Thyroid gland (tissue), 4 donors: ENCODE measurements at regions not wholly inside any gene's neighbourhood (a gene's known extent, or its start where the extent isn't known, plus 50 kb on each side); places are given as distances from the start of the nearest gene placed in this dataset.

ENCODE experiments used
- DNase-seq, 2 donors: peaks; one replicate each; pipeline ENCODE4 v3.0.0-alpha.2; 2019
- H3K27ac ChIP-seq, 3 donors: fragments of 200-600 bp; sonication (generic); 1 replicate in 2 of 3; 2 replicates in 1 of 3; pipeline ENCODE4 v1.5.1; 2016 to 2019; ENCODE audit warnings: mild to moderate bottlenecking in 1 of 3, moderate library complexity in 1 of 3
- H3K27me3 ChIP-seq: fragments of 200-600 bp; sonication (generic); one replicate; pipeline ENCODE4 v1.5.1; 2019
- H3K36me3 ChIP-seq, 2 donors: fragments of 200-600 bp; sonication (generic); one replicate each; pipeline ENCODE4 v1.5.1; 2016 to 2019
- H3K4me1 ChIP-seq, 2 donors: fragments of 200-600 bp; sonication (generic); one replicate each; pipeline ENCODE4 v1.5.1; 2017 to 2019
- H3K4me3 ChIP-seq, 3 donors: fragments of 200-600 bp; sonication (generic); replicated peaks in 1 of 3; 1 replicate in 2 of 3; 2 replicates in 1 of 3; pipeline ENCODE4 v1.5.1; 2016; ENCODE audit warnings: mild to moderate bottlenecking in 1 of 3
- H3K9me3 ChIP-seq: fragments of 200-600 bp; sonication (generic); one replicate; pipeline ENCODE4 v1.5.1; 2017
- POLR2A ChIP-seq, 2 donors: fragments of 450-650 bp; IDR thresholded peaks; one replicate each; pipeline ENCODE4 v1.6.1; 2017; ENCODE audit warnings: antibody characterized with exemption in 2 of 2, mild to moderate bottlenecking in 2 of 2, moderate library complexity in 1 of 2
- WGBS, 2 donors: methylation state at CpG; one replicate each; pipeline ENCODE4 v1.1.5; 2017; 5-methylcytosine and 5-hydroxymethylcytosine counted together
- intact Hi-C: fragments of 100-400 bp; cut with DNase I; formaldehyde crosslinking; loops from one replicate; pipeline ENCODE4 v1.15.1; 2023
- TF ChIP-seq, protein P1 (sequence below), 6 experiments: fragments of 200-600 bp in 3 of 6; fragments of 450-650 bp in 3 of 6; sonication (generic) in 3 of 6; IDR thresholded peaks; one replicate each; pipeline ENCODE4 v1.5.1; 2016 to 2019; ENCODE audit warnings: antibody characterized with exemption in 6 of 6, mild to moderate bottlenecking in 2 of 6, inconsistent platforms in 1 of 6, moderate library complexity in 1 of 6

DNA sequence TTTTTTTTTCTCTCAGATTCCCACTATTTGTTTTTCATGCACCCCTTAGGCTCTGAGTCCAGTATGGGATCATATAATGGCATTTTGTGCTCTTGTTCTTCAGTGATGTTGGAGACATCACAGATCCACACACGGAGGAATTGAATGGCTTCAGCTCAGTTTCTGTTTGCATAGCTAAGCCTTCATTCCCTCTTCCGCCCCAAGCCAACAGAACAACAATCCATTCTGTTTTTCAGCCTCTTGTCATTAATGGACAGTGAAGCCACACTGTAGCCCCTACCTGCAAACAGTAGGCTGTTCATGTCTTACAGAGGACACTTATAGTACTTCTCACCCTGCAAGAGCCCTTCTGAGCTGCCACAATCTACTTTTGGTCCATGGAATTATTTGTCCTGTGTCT lies 64.0 kb upstream of the ZSWIM2 start:
- TF ChIP-seq, protein P1, sequence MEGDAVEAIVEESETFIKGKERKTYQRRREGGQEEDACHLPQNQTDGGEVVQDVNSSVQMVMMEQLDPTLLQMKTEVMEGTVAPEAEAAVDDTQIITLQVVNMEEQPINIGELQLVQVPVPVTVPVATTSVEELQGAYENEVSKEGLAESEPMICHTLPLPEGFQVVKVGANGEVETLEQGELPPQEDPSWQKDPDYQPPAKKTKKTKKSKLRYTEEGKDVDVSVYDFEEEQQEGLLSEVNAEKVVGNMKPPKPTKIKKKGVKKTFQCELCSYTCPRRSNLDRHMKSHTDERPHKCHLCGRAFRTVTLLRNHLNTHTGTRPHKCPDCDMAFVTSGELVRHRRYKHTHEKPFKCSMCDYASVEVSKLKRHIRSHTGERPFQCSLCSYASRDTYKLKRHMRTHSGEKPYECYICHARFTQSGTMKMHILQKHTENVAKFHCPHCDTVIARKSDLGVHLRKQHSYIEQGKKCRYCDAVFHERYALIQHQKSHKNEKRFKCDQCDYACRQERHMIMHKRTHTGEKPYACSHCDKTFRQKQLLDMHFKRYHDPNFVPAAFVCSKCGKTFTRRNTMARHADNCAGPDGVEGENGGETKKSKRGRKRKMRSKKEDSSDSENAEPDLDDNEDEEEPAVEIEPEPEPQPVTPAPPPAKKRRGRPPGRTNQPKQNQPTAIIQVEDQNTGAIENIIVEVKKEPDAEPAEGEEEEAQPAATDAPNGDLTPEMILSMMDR (IDR thresholded peaks at IDR 0.05), result no peak
- TF ChIP-seq POLR2A (IDR thresholded peaks at IDR 0.05), result no peak
- Histone ChIP-seq H3K9me3 (no peaks in the 10 kb centered on the region), H3K27me3 (no peaks in the 10 kb centered on the region), H3K4me1 (no peaks in the 10 kb centered on the region), H3K36me3 (no peaks in the 10 kb centered on the region), H3K27ac (no peak overlapping the region), H3K4me3 (no peak overlapping the region)
- WGBS, 2 donors, result 43 to 60% methylated on average over 2 of the region's 2 CpGs
- no peak for DNase-seq
- intact Hi-C loops, result no loop called here

DNA sequence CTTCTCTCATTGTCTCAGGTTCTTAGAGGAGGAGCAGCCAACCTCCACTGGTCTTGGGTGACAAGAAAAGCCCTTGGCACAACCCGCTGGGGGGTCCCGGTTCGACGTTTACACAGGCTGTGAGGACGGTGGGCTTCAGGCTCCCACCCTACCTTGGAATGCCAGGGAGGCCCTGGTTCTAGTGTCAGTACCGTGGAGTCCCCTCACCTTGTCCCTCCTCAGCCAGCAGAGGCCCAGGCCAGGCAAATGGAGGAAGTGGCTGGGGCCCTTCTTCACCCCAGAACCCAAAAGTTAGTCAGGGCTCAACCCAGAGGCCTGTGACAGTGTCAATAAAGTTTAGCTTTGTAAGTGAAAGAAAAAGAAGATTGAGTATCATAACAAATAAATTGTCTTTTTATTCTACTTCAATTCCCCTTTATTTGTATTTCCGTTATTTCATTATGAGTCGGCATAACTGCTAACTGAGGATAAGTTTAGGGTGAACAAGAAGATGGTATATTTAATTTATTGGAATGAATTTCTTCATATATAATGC lies 62.6 kb upstream of the ZSWIM2 start:
- TF ChIP-seq POLR2A (IDR thresholded peaks at IDR 0.05), result no peak
- TF ChIP-seq, protein P1 (IDR thresholded peaks at IDR 0.05), result no peak
- H3K4me3 ChIP-seq, result no peak overlapping the region
- no peaks in the 10 kb centered on the region for H3K36me3 ChIP-seq
- no peak overlapping the region for H3K27ac ChIP-seq
- no peaks in the 10 kb centered on the region for H3K4me1 ChIP-seq
- H3K27me3 ChIP-seq, result no peaks in the 10 kb centered on the region
- 92 to 93% methylated on average over 4 to 7 of the region's 8 CpGs for WGBS, 2 donors
- intact Hi-C loops, result no loop called here
- no peak for DNase-seq
- H3K9me3 ChIP-seq, result no peaks in the 10 kb centered on the region

DNA sequence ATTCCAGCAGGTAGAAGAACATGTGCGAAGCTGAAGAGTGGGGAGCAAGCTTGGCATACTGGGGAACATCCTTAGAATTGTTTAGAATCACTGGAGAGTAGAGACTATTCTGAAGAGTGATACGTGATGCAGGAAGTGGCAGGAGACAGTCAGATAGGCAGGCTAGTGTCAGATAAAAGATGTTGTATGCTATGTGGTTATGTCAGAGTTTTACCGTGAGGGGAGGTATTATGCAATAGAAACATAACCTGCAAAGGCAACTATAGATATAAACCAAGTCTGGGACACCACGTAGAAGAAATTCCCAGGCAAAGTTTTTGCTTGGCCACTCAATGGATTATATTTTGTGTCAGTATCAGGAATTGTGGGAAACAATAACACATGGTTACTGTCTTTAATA lies 62.0 kb upstream of the ZSWIM2 start:
- TF ChIP-seq, protein P1 (IDR thresholded peaks at IDR 0.05), result no peak
- TF ChIP-seq POLR2A (IDR thresholded peaks at IDR 0.05), result no peak

DNA sequence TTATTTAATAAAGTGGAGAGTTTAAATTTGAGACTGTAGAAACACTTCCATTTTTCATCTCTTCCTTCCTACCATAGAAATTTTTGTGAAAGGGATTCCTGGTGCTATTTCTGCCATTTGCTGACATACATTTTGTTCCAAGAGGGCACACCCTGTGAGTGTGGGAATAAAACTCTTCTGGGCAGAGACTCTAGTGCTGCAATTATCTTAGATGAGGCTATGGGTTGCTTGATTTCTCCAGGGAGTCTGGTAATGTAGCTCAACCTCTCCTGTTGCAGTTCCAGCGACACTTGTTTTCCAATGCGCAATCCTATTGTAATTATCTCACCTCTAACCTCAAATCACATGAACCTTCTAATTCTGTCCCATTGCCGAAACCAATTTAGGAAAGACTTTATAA lies 60.1 kb upstream of the ZSWIM2 start:
- Histone ChIP-seq H3K27ac (no peak overlapping the region), H3K27me3 (no peaks in the 10 kb centered on the region), H3K36me3 (no peaks in the 10 kb centered on the region), H3K4me3 (no peak overlapping the region), H3K4me1 (no peaks in the 10 kb centered on the region), H3K9me3 (no peaks in the 10 kb centered on the region)
- DNase-seq, result no peak
- TF ChIP-seq, protein P1 (IDR thresholded peaks at IDR 0.05), result no peak
- no peak for TF ChIP-seq POLR2A (IDR thresholded peaks at IDR 0.05)
- intact Hi-C loops, result no loop called here
- 70% methylated on average over 3 of the region's 3 CpGs for WGBS, 2 donors

More for the DNA sequence above, 62.0 kb upstream of the ZSWIM2 start:
- Histone ChIP-seq H3K4me3 (no peak overlapping the region), H3K27me3 (no peaks in the 10 kb centered on the region), H3K9me3 (no peaks in the 10 kb centered on the region), H3K4me1 (no peaks in the 10 kb centered on the region), H3K36me3 (no peaks in the 10 kb centered on the region), H3K27ac (no peak overlapping the region)
- no peak for DNase-seq
- intact Hi-C loops, result no loop called here
- 70 to 79% methylated on average over 4 of the region's 4 CpGs for WGBS, 2 donors

DNA sequence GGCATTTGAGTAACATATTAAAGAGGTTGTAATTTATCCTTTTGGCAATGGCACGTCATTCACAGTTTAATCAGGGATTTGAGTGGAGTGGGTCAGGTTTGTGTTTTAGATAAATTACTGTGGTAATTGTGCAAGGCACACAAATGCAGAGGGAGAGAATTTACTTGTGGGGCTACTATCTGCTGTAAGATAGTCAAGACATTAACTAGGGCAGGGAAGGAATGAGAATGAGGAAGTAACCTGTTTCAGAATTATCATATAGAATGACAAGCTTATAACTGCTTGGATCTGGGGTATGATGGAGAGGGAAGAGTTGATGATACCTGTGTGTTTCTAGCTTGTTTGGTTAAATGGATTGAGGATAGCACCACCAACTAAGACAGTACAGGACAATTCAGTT lies 58.9 kb upstream of the ZSWIM2 start:
- H3K4me1 ChIP-seq, result no peaks in the 10 kb centered on the region
- 71 to 80% methylated on average over 1 of the region's 1 CpG for WGBS, 2 donors
- intact Hi-C loops, result no loop called here
- DNase-seq, result no peak
- no peak overlapping the region for H3K4me3 ChIP-seq
- no peaks in the 10 kb centered on the region for H3K9me3 ChIP-seq
- TF ChIP-seq, protein P1 (IDR thresholded peaks at IDR 0.05), result no peak
- TF ChIP-seq POLR2A (IDR thresholded peaks at IDR 0.05), result no peak
- H3K27me3 ChIP-seq, result no peaks in the 10 kb centered on the region
- no peak overlapping the region for H3K27ac ChIP-seq
- no peaks in the 10 kb centered on the region for H3K36me3 ChIP-seq
